ENCODE measurements at regions not wholly inside any gene's neighbourhood (a gene's known extent, or its start where the extent isn't known, plus 50 kb on each side); places are given as distances from the start of the nearest gene placed in this dataset.

GRCh38 chr11:15613789-15614188, 499.1 kb downstream of the INSC start:
- TF ChIP-seq SIN3A (IDR thresholded peaks at IDR 0.05; ENCODE audit: borderline replicate concordance, insufficient read depth, low read length) (no peak), TAF1 (IDR thresholded peaks at IDR 0.05; ENCODE audit: borderline replicate concordance, insufficient read depth, low read length) (no peak), POLR2AphosphoS5 (IDR thresholded peaks at IDR 0.05; ENCODE audit: low read depth, low read length) (no peak), FOXP2 (optimal IDR thresholded peaks at IDR 0.05; ENCODE audit: borderline replicate concordance, extremely low read depth, extremely low read length, insufficient read depth) (no peak), REST (IDR thresholded peaks at IDR 0.05; ENCODE audit: insufficient read depth in 1 of 2, low read depth in 2 of 2, low read length in 2 of 2) (no peak)

- TF ChIP-seq TAF1 (IDR thresholded peaks at IDR 0.05; ENCODE audit: borderline replicate concordance, insufficient read depth, low read length) (no peak), SIN3A (IDR thresholded peaks at IDR 0.05; ENCODE audit: borderline replicate concordance, insufficient read depth, low read length) (no peak), POLR2AphosphoS5 (IDR thresholded peaks at IDR 0.05; ENCODE audit: low read depth, low read length) (no peak), REST (IDR thresholded peaks at IDR 0.05; ENCODE audit: insufficient read depth in 1 of 2, low read depth in 2 of 2, low read length in 2 of 2) (no peak), FOXP2 (optimal IDR thresholded peaks at IDR 0.05; ENCODE audit: borderline replicate concordance, extremely low read depth, extremely low read length, insufficient read depth) (no peak)
Observed at GRCh38 chr11:15615398-15616096, 500.8 kb downstream of the INSC start.

GRCh38 chr11:15616130-15617105, 501.7 kb downstream of the INSC start:
- TF ChIP-seq POLR2AphosphoS5 (IDR thresholded peaks at IDR 0.05; ENCODE audit: low read depth, low read length), result no peak
- TF ChIP-seq FOXP2 (optimal IDR thresholded peaks at IDR 0.05; ENCODE audit: borderline replicate concordance, extremely low read depth, extremely low read length, insufficient read depth), result no peak
- TF ChIP-seq SIN3A (IDR thresholded peaks at IDR 0.05; ENCODE audit: borderline replicate concordance, insufficient read depth, low read length), result no peak
- no peak for TF ChIP-seq TAF1 (IDR thresholded peaks at IDR 0.05; ENCODE audit: borderline replicate concordance, insufficient read depth, low read length)
- TF ChIP-seq REST (IDR thresholded peaks at IDR 0.05; ENCODE audit: insufficient read depth in 1 of 2, low read depth in 2 of 2, low read length in 2 of 2), result no peak

- no peak for TF ChIP-seq FOXP2 (optimal IDR thresholded peaks at IDR 0.05; ENCODE audit: borderline replicate concordance, extremely low read depth, extremely low read length, insufficient read depth)
- no peak for TF ChIP-seq REST (IDR thresholded peaks at IDR 0.05; ENCODE audit: insufficient read depth in 1 of 2, low read depth in 2 of 2, low read length in 2 of 2)
- no peak for TF ChIP-seq SIN3A (IDR thresholded peaks at IDR 0.05; ENCODE audit: borderline replicate concordance, insufficient read depth, low read length)
- no peak for TF ChIP-seq TAF1 (IDR thresholded peaks at IDR 0.05; ENCODE audit: borderline replicate concordance, insufficient read depth, low read length)
- no peak for TF ChIP-seq POLR2AphosphoS5 (IDR thresholded peaks at IDR 0.05; ENCODE audit: low read depth, low read length)
Observed at GRCh38 chr11:15617126-15617525, 502.4 kb downstream of the INSC start.
